Breast epithelium (tissue), 4 donors: ENCODE measurements at regions not wholly inside any gene's neighbourhood (a gene's known extent, or its start where the extent isn't known, plus 50 kb on each side); places are given as distances from the start of the nearest gene placed in this dataset.

Source experiments
- DNase-seq, 2 donors: peaks; one replicate each; pipeline ENCODE4 v3.0.0-alpha.2; 2019; ENCODE audit warnings: low spot score in 2 of 2
- H3K27ac ChIP-seq, 2 donors: fragments of 200-600 bp; sonication (generic) in 1 of 2; one replicate each; pipeline ENCODE4 v1.5.1; 2016 to 2019; ENCODE audit warnings: mild to moderate bottlenecking in 1 of 2
- H3K27me3 ChIP-seq, 2 donors: fragments of 200-600 bp; sonication (generic) in 1 of 2; one replicate each; pipeline versions ENCODE4 v1.5.1 to v1.6.0; 2017 to 2019; ENCODE audit warnings: control low read depth in 1 of 2, mild to moderate bottlenecking in 1 of 2
- H3K36me3 ChIP-seq: fragments of 200-600 bp; one replicate; pipeline ENCODE4 v1.5.1; 2019
- H3K4me1 ChIP-seq, 2 donors: fragments of 200-600 bp; sonication (generic); one replicate each; pipeline ENCODE4 v1.5.1; 2016 to 2019; ENCODE audit warnings: control low read depth in 1 of 2
- H3K4me3 ChIP-seq, 3 donors: fragments of 200-600 bp; sonication (generic); 1 replicate in 2 of 3; 2 replicates in 1 of 3; pipeline ENCODE4 v1.5.1; 2016 to 2019; ENCODE audit warnings: mild to moderate bottlenecking in 3 of 3, moderate library complexity in 2 of 3
- H3K9me3 ChIP-seq, 2 donors: fragments of 200-600 bp; sonication (generic) in 1 of 2; one replicate each; pipeline ENCODE4 v1.5.1; 2016 to 2019; ENCODE audit warnings: control low read depth in 1 of 2
- POLR2A ChIP-seq: fragments of 450-650 bp; IDR thresholded peaks from one replicate; pipeline ENCODE4 v1.6.1; 2016; ENCODE audit warnings: antibody characterized with exemption, mild to moderate bottlenecking, moderate library complexity
- POLR2AphosphoS5 ChIP-seq, 3 donors: sonication (generic); formaldehyde crosslinking; IDR thresholded peaks; one replicate each; pipeline ENCODE4 v1.6.1; 2017; ENCODE audit warnings: antibody characterized with exemption in 3 of 3
- intact Hi-C: fragments of 100-400 bp; cut with DNase I; formaldehyde crosslinking; loops from one replicate; pipeline ENCODE4 v1.15.1; 2023; ENCODE audit warnings: low total_unique reads
- TF ChIP-seq, protein P1 (sequence below), 3 donors: fragments of 450-650 bp; IDR thresholded peaks; one replicate each; pipeline ENCODE4 v1.5.1; 2016 to 2017; ENCODE audit warnings: antibody characterized with exemption in 3 of 3, mild to moderate bottlenecking in 3 of 3, moderate library complexity in 3 of 3

DNA sequence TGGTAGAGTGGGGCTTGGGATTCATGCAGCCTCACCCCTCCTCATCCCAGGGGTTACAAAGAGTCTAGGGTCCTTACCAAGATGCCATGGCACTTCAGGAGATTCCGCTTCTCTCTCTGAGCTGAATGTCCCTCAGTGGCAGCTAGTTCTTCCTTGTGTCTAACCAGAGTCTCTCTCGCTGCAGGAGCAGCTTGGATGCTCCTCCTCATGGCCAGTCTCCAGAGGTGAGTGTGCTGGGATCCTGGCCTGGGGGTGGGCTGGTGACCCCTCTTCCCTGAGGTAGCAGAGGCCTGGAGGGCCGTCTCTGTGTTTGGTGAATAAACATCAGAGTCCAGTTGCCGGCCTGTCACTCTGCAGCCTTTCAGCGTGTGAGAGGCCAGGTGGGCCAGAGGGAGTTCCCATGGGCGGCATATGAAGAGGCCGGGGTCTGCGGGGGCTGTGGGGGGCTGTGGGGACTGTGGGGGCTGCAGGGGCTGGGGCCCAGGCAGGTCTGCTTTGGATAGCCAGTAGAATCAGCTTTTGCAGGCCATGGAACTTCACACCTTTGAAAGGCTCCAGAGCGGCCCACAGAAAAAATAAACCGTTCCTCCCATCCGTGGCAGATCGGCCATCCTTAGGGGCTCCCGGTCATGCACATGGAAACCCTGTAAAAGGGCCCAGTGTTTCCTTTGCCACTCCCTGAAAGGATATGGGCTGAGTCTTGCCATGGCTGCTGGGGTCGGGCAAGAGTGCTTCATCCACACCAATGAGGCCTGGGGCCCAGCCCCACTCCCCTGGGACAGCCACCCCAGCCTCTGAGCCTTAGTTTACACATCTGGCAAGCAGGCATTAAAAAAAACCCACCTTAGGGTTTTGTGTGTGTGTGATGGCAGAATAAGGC is 256.4 kb downstream of the FOXD2 start:
- H3K27me3 ChIP-seq, result no peaks in the 10 kb centered on the region
- no peak overlapping the region for H3K4me3 ChIP-seq
- H3K9me3 ChIP-seq, result no peaks in the 10 kb centered on the region
- intact Hi-C loops, result no loop called here
- no peak for DNase-seq
- no peak overlapping the region for H3K27ac ChIP-seq
- H3K36me3 ChIP-seq, result no peaks in the 10 kb centered on the region
- H3K4me1 ChIP-seq, result no peaks in the 10 kb centered on the region
- TF ChIP-seq POLR2AphosphoS5 (IDR thresholded peaks at IDR 0.05), result no peak
- TF ChIP-seq POLR2A, result no peak
- TF ChIP-seq, protein P1, sequence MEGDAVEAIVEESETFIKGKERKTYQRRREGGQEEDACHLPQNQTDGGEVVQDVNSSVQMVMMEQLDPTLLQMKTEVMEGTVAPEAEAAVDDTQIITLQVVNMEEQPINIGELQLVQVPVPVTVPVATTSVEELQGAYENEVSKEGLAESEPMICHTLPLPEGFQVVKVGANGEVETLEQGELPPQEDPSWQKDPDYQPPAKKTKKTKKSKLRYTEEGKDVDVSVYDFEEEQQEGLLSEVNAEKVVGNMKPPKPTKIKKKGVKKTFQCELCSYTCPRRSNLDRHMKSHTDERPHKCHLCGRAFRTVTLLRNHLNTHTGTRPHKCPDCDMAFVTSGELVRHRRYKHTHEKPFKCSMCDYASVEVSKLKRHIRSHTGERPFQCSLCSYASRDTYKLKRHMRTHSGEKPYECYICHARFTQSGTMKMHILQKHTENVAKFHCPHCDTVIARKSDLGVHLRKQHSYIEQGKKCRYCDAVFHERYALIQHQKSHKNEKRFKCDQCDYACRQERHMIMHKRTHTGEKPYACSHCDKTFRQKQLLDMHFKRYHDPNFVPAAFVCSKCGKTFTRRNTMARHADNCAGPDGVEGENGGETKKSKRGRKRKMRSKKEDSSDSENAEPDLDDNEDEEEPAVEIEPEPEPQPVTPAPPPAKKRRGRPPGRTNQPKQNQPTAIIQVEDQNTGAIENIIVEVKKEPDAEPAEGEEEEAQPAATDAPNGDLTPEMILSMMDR (IDR thresholded peaks at IDR 0.05), result no peak

DNA sequence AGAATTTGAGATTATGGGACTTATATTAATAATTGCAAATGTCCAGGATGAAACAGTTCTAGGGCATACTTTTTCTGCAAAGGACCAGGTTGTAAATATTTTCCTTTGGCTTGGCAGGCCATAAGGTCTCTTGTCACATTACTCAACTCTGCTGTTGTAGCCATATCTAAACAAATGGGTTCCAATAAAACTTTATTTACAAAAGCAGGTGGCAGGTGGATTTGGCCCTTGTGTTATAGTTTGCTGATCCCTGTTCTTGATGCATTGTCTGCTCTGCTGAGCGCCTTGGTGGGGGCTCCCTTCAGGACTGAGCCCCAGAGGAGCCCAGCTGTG is 258.5 kb downstream of the FOXD2 start:
- no peaks in the 10 kb centered on the region for H3K4me1 ChIP-seq
- no peak for TF ChIP-seq POLR2A
- TF ChIP-seq, protein P1 (IDR thresholded peaks at IDR 0.05), result no peak
- no peak for TF ChIP-seq POLR2AphosphoS5 (IDR thresholded peaks at IDR 0.05)
- no peaks in the 10 kb centered on the region for H3K36me3 ChIP-seq
- intact Hi-C loops, result no loop called here
- no peak for DNase-seq
- no peak overlapping the region for H3K4me3 ChIP-seq
- no peak overlapping the region for H3K27ac ChIP-seq
- H3K27me3 ChIP-seq, result no peaks in the 10 kb centered on the region
- H3K9me3 ChIP-seq, result no peaks in the 10 kb centered on the region

DNA sequence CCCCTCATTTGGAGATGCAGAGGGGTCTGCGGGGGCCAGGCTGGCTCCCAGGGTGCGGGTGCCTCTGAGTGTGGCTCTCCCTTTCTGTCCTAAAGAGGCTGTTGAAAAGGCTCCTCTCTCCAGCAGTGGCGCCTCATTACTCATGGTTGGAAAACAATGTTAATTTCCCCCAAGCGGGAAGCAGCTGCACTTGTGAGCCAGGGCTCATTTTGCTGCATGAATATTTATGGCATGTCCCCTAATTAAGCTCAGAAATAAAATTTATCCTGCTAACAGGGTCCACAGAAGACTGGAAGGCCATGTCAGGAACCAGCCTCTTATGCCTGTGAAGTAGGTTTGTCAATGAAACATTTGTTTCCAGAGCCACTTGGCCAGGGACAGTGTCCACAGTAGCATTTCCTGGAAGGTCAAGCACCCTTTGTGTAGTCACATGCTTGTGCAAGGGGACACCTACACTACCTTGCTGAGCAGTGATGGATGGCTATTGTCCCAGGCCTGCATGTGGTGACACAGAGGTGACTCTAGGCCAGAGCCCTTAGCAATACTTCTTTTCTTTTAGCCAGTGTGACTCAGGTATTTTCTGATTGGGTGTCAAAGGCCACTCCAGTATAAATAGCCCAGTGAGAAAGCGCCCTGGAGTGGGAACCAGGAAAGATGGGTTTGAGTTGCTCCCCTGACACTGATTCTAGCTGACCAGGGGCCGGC is 259.0 kb downstream of the FOXD2 start:
- H3K4me1 ChIP-seq, result no peaks in the 10 kb centered on the region
- H3K27me3 ChIP-seq, result no peaks in the 10 kb centered on the region
- no peaks in the 10 kb centered on the region for H3K36me3 ChIP-seq
- intact Hi-C loops, result no loop called here
- TF ChIP-seq, protein P1 (IDR thresholded peaks at IDR 0.05), result no peak
- TF ChIP-seq POLR2A (no peak), POLR2AphosphoS5 (IDR thresholded peaks at IDR 0.05) (no peak)
- H3K27ac ChIP-seq, result no peak overlapping the region
- no peak for DNase-seq
- no peak overlapping the region for H3K4me3 ChIP-seq
- H3K9me3 ChIP-seq, result no peaks in the 10 kb centered on the region

DNA sequence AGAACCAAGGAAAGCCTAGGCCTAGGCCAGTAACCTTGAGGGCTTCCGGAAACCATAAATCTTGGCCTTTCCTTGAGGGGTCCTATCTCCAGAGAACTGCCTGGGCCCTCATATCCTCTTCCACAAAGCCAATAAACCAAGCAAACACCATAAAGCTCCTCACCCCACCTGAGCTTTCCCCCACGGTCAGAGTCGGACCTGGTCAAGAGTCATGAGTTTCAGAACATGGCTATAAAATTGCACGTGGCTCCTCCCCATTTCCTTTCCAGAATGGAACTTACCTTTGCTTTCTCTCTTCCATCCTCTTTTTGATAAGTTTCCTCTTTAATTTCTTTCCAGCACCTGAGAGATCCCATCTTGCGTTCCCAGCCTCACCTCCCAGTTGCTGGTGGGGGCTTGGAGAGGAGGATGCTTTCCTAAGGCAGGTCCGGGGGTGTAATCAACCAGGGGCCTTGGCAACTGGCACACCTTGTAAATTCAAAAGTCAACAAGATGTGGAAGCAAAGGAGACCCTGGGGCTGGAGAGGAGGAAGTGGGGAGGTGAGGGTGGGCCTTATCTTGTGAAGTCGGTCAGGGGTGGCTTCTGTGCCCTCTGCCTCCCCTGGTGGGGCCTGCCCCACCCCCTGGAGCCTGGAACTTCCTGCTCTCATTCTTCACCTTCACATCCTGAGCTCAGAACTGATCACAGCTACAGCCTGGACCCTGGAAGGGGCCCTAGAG is 259.9 kb downstream of the FOXD2 start:
- Histone ChIP-seq H3K27me3 (no peaks in the 10 kb centered on the region), H3K27ac (no peak overlapping the region), H3K4me1 (no peaks in the 10 kb centered on the region), H3K9me3 (no peaks in the 10 kb centered on the region), H3K4me3 (no peak overlapping the region), H3K36me3 (no peaks in the 10 kb centered on the region)
- DNase-seq, result no peak
- intact Hi-C loops, result no loop called here
- TF ChIP-seq POLR2AphosphoS5 (IDR thresholded peaks at IDR 0.05) (no peak), POLR2A (no peak)
- TF ChIP-seq, protein P1 (IDR thresholded peaks at IDR 0.05), result no peak
